GM21526 (cell line): ENCODE measurements at regions not wholly inside any gene's neighbourhood (a gene's known extent, or its start where the extent isn't known, plus 50 kb on each side); places are given as distances from the start of the nearest gene placed in this dataset.

ENCODE experiments used
- ATAC-seq: cut with Tn5 transposase; IDR thresholded peaks from one replicate; pipeline ENCODE4 v1.9.1; 2021; ENCODE audit warnings: moderate library complexity; ENCODE audit not compliant: unreplicated experiment, low FRiP score

DNA sequence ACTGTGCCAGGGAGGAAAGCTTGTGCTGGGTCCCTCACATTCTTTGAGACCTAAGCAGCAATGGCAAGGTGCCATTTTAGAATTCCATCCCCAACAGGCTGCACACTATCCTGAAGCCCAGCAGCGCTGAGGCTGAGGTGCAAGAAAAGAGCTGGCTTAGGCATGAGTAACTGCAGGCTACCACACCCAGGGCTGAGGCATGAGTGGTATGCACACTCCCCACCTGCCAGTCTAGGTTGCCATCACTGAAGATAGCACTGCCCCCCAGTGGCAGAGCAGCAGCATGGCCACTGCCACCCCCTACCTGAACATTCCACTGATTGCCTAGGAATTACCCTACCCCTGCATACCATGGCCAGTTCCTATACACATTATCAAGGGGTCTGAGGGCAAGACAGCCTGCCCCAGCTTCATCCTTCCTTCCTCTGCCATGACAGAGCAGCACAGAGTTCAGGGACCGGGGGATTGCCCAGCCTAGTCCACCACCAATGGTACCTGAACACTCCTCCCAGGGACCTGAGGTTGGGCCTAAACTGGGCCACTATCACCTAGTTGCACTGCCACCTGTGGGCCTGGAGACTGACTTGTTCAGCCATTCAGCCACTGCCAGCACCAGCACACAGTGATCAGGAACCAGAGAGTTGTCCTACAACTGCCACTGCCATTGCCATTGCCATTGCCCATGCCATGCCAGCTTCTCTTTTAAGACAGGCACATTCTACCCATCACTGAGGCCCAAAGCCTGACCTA lies 129.8 kb downstream of the SATB1 start:
- ATAC-seq: peak; percentile 98

- ATAC-seq: no peak
These were observed 135.0 kb downstream of the SATB1 start for GRCh38 chr3:18290157-18290556.

- no peak for ATAC-seq
These were observed 136.9 kb downstream of the SATB1 start for GRCh38 chr3:18288243-18288642.

DNA sequence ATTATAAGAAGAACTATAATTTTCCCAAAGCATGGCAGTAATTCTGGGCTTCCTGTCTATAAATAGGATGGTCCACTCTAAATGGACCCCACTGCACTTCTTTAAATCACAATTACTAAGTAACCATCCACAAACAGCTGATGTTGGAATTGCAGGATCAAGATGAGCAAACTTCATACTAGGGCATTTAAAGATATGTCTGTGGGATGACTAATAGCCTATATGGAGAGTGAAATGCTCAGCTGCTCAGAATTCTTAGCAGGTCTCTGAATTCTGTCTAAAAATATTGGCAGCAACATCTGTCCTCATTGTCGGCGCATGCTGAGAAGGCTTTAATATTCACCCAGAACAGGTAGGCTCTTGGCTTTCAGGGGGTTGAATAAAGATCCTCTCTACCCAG lies 140.4 kb downstream of the SATB1 start:
- no peak for ATAC-seq

DNA sequence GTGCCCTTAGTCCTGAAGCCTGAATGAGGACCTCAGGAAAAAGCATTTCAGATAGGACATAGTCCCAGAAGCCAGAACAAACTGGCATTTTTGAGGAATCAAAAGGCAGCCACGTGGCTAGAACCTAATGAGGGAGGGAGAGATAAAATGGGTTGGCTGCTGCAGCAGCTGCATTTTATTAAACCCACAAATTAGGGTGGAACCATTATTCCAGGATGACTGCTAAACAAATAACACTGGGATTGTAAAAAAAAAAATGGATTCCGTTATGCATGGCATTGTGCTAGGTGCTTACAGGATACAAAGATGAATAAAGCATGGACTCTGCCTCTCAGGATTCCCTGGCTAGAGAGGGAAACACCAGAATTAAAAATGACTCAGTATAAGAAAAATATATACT lies 141.5 kb downstream of the SATB1 start:
- no peak for ATAC-seq

- no peak for ATAC-seq
These were observed 142.6 kb downstream of the SATB1 start for GRCh38 chr3:18282507-18282906.

GRCh38 chr3:18279226-18279737 lies 145.9 kb downstream of the SATB1 start:
- no peak for ATAC-seq

- no peak for ATAC-seq
These were observed 160.3 kb downstream of the SATB1 start for GRCh38 chr3:18264853-18265252.

DNA sequence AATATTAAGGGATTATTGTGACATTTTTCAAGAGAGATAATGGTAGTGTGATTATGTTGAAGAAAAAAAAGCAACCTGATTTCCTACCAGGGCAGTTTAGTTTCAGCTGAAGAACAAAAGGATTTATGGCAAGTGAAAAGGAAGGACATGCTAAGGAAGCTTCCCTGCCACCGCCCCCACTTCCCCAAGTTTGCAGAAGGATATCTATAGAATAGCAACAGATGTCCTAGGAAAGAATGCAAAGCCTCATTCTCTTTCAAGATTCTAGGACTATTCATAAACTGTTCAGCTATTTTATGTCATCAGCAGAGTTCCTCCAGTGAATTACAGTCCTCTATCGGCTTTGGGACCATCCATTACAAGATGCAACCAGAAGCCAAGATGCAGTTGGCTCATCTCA lies 160.8 kb downstream of the SATB1 start:
- ATAC-seq: no peak

DNA sequence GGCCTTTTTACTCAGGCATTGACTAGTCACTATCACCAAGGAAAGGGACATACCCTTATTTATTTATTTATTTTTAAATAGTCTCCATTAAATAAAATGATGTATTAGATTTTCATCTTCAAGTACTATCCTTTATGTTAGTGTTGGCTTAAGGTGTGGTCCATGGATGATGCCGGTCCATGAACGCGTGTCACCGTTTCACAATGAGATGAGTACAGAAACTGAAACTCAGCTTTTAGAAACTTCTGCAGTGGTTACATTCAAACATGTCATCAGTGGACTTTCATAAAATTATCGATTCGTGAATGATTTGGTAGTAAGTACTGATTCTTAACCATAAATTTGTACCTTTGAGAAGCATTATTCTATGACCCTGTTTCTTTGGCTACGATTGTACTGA lies 166.6 kb downstream of the SATB1 start:
- no peak for ATAC-seq

- ATAC-seq: no peak
These were observed 172.6 kb downstream of the SATB1 start for GRCh38 chr3:18252578-18252977.

- no peak for ATAC-seq
These were observed 174.1 kb downstream of the SATB1 start for GRCh38 chr3:18250991-18251390.

DNA sequence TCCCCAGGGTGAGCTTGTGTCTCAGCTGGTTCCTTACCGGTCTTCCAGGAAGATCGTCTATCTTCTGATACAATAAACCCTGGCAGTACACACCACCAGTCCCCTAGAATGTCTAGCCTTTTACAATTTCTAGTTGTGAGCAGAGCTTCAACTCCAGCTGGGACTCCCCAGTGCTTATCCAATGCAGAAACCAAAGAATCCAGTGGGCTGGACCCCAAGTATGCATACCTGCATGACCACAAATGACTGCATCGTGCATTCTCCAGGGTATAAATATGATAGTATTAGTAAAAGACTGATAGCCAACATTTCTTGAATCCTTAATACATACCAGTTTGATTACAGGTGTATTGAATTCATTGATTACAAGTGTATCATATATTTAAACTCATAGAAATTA lies 176.0 kb downstream of the SATB1 start:
- no peak for ATAC-seq

DNA sequence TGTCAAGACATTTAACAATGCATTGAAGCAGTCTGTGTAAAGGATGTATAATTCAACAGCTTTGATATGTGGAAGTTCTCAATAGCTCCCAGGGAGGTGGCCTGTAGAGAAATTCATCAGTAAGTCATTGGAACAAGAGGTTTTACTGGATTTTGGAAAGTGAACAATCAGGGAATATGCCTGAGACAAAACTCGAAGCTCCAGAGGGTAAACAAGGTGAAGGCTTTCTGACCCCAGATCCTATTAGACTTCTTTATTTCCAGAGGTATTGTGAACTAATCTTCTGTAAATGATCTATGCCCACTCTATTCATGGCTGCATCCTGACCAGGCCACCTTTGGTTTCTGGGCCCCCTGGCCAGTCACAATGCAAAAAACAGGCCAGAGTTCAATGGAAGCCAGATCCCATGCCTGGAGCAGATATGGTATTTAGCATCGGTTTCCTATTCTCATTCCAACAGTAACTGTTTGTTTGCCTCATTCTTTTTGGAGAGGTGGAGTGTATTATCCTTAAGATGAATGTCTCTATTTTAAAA lies 177.3 kb downstream of the SATB1 start:
- no peak for ATAC-seq

- ATAC-seq: no peak
These were observed 177.9 kb downstream of the SATB1 start for GRCh38 chr3:18247139-18247695.

GRCh38 chr3:18246336-18247060 lies 178.6 kb downstream of the SATB1 start:
- no peak for ATAC-seq

DNA sequence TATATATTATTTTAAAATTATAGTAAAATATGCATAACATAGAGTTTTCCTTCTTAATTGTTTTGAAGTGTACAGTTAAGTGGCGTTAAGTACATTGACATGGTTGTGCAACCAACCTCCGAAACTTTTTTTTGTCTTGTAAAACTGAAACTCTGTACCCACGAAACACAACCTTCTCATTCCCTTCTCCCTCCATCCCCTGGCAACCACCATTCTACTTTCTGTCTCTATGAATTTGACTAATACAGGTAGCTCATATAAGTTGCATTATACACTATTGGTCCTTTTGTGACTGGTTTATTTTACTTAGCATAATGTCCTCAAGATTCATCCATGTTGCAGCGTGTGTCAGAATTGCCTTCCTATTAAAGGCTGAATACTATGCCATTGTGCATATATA lies 179.4 kb downstream of the SATB1 start:
- no peak for ATAC-seq

DNA sequence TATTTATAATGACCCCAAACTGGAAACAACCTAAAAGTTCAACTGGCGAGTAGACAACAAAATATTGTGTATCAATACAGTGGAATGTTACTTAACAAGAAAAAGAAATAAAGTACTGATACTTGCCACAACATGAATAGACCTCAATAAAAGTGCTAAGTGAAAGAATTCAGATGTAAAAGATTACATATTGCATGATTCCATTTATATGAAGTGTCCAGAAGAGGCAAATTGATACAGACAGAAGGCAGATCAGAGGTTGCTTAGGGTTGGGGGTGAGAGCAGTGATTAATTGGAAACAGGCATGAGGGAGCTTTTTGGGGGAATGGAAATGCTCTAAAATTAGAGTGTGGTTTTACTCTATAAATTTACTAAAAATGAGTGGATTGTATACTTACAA lies 183.3 kb downstream of the SATB1 start:
- no peak for ATAC-seq

DNA sequence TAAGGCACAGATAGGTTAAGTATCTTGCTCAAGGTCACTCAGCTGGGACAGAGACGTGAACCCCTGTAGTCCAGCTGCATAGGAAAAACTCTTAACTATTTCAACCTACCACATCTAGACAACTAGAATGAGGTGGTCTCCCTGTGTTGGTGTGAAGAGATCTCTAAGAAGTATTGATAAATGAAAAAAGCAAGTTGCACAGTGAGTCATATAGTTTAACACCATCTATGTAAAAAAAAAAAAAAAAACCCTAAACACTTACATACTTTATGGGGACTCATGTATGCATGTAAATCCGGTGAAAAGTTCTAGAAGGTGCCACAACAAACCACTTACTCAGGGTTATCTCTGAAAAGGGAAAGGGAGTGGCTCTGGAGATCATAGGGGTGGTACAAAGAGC lies 185.5 kb downstream of the SATB1 start:
- no peak for ATAC-seq

- no peak for ATAC-seq
These were observed 186.3 kb downstream of the SATB1 start for GRCh38 chr3:18238746-18239331.

DNA sequence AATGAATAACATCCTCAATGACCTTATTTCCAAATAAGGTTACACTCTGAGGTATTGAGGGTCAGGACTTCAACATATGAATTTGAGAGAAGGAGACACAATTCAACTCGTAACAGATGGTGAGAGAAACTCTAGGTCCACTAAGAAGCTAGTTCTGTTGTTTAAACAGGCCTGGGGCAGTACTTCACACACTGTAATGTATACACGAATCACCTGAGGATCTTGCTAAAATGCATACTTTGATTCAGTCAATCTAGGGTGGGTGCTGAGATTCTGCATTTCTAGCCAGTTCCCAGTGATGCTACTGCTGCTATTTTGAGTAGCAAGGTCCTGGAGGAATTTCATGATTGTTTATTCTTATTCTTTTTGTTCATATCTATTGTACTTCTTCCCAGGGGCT lies 186.8 kb downstream of the SATB1 start:
- ATAC-seq: no peak
